GM20000 (cell line): ENCODE measurements at regions not wholly inside any gene's neighbourhood (a gene's known extent, or its start where the extent isn't known, plus 50 kb on each side); places are given as distances from the start of the nearest gene placed in this dataset.

Experiments used
- DNase-seq: peaks from one replicate; pipeline ENCODE4 v3.0.0; 2012; ENCODE audit warnings: low spot score
- TF ChIP-seq, protein P1 (sequence below): IDR thresholded peaks from 2 replicates; pipeline ENCODE4 v1.5.1; 2012; ENCODE audit warnings: mild to moderate bottlenecking, control low read depth; ENCODE audit errors: extremely low read depth, missing control alignments

DNA sequence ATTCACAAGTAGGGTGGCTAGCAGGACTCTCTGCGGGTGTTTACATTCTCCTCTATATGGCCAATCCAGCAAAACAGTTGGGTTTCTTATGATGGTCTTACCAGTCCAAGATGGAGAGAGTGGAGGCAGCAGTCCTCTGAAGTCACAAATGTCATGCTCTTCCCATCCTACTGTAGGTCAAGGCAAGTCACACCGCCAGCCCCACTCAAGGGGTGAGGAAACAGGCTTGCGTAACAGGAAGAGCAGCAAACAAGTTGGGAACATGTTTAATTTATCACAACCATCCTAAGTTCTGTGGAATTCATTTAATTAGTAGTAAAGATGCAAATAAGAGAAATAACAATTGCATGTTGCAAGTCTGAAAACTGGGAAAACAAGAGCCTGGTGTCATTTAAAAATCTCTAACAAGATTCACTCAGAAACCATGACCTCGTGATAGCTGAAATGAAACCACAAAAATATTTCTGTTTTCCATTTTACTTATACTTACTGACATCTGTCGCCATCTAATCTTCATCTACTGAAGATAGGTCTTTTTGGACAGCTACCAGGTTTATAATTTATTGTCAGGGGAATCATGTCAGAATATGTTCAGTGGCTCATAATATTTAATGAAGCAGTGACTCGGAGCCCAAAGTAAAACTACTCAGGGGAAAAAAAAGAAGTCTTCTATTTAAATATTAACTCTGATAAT lies 349.1 kb upstream of the FMN2 start:
- TF ChIP-seq, protein P1, sequence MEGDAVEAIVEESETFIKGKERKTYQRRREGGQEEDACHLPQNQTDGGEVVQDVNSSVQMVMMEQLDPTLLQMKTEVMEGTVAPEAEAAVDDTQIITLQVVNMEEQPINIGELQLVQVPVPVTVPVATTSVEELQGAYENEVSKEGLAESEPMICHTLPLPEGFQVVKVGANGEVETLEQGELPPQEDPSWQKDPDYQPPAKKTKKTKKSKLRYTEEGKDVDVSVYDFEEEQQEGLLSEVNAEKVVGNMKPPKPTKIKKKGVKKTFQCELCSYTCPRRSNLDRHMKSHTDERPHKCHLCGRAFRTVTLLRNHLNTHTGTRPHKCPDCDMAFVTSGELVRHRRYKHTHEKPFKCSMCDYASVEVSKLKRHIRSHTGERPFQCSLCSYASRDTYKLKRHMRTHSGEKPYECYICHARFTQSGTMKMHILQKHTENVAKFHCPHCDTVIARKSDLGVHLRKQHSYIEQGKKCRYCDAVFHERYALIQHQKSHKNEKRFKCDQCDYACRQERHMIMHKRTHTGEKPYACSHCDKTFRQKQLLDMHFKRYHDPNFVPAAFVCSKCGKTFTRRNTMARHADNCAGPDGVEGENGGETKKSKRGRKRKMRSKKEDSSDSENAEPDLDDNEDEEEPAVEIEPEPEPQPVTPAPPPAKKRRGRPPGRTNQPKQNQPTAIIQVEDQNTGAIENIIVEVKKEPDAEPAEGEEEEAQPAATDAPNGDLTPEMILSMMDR, result no peak
- no peak for DNase-seq

- TF ChIP-seq, protein P1, result no peak
- DNase-seq, result no peak
These were observed 346.8 kb upstream of the FMN2 start for GRCh38 chr1:239744851-239745250.

DNA sequence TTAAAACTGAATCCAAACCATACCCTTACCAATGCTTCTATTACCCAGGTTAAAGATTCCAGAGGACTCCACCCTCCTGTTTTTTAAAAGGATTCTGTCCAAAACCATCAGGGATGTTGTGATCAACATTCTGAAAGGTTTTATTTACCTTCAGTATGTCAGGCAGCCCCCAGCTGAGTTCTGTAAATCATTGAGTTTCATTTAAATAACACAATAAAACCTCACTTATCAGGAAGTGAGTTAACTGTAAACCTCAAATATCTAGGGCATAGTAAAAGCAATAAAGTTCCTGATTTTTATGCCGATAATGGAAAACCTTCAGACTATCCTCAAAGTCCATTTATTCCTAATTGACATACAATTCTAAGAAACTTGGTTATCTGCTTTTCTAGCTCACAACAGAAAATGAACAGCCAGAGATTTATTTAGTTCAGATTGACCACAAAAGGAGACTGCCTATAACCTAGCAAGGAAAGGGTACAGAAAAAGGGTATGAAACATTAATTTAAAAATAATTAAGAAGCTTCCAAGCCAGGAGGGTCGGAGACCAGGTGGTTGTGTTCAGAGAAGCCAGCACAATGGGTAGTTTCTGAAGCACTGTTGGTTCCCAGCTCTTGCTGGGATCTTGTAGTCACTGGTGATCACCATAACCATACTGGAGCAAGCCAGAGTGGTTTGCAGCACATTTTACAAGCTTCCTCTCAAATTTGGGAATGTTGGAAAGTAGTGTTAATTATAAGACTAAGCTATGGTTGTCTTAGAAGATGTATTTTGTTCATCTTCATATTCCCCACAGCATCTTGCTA lies 336.4 kb upstream of the FMN2 start:
- DNase-seq, result no peak
- TF ChIP-seq, protein P1, result no peak

DNA sequence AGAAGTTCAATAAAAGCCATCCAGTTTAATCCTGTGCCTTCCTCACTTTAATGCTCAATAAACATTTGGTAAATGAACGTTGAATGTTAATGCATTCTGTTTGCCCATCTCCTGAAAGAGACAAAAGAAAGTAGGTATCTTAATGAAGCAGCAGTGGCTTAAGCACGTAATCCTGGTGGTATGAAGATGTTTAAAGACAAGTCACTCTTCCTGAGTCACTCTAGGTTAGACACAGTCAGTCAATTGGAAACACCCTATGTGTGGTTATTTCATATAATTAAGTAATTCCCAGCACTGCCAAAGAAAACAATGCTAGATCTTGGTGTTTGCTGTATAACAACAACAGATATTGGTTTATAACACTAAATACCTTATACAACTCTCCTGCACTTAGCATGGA lies 334.0 kb upstream of the FMN2 start:
- no peak for DNase-seq
- TF ChIP-seq, protein P1, result no peak

DNA sequence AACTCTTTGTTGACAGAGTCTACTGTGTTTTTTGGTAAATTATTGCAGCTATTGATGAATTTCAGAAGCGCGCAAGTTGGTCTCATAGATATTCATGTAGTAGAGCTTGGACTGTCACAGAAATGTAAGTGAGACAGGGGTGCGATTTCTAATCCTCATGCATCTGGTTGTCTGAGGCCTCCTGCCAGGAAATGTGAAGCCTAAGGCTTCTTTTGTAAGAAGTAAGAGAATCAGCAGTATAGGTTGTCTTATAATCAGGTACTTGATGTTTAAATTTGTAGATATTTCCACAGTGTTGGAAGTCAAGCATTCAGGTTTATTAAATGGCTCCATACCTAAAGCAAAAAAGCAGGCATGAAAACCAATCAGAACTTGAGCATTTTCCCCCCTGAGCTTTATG lies 332.9 kb upstream of the FMN2 start:
- no peak for DNase-seq
- TF ChIP-seq, protein P1, result no peak

- TF ChIP-seq, protein P1, result no peak
- DNase-seq, result no peak
These were observed 330.2 kb upstream of the FMN2 start for GRCh38 chr1:239761509-239761908.

GRCh38 chr1:239763850-239764249 lies 327.8 kb upstream of the FMN2 start:
- TF ChIP-seq, protein P1, result no peak
- no peak for DNase-seq
